ENCODE measurements at regions not wholly inside any gene's neighbourhood (a gene's known extent, or its start where the extent isn't known, plus 50 kb on each side); places are given as distances from the start of the nearest gene placed in this dataset.

GRCh38 chr6:120938164-120938875 is 396.0 kb downstream of the TBC1D32 start:
- no peak for TF ChIP-seq CTCF (CRISPR knock-in tag; IDR thresholded peaks at IDR 0.05)
- no peak for TF ChIP-seq ZBTB14 (CRISPR knock-in tag; IDR thresholded peaks at IDR 0.05)
- TF ChIP-seq IRF1 (CRISPR knock-in tag; IDR thresholded peaks at IDR 0.05; ENCODE audit: low read depth) = no peak
- TF ChIP-seq ZNF281 (CRISPR knock-in tag; IDR thresholded peaks at IDR 0.05; ENCODE audit: borderline replicate concordance) = no peak
- TF ChIP-seq RELA (CRISPR knock-in tag; IDR thresholded peaks at IDR 0.05) = no peak
- no peak for TF ChIP-seq RAD21 (CRISPR knock-in tag; IDR thresholded peaks at IDR 0.05)
